PC-3 (cell line): ENCODE measurements at regions not wholly inside any gene's neighbourhood (a gene's known extent, or its start where the extent isn't known, plus 50 kb on each side); places are given as distances from the start of the nearest gene placed in this dataset.

Experiments used
- ATAC-seq: fragments of 200-7000 bp; cut with Tn5 transposase; 2 replicates; pipeline ENCODE4 v1.9.1; 2020; ENCODE audit warnings: mild to moderate bottlenecking, moderate library complexity
- BruUV-seq: library from RNA; stranded (reverse); fragments of 400-500 nt; replicated peaks from 2 replicates; lab custom pipeline; 2021; lab: Mats Ljungman, UMichigan
- CTCF ChIA-PET: fragments of 300-600 bp; sonication (Branson Sonifier 250); formaldehyde crosslinking; loops from one replicate; lab custom pipeline; 2022; ENCODE audit warnings: antibody characterized with exemption; lab: Charles Lee
- POLR2A ChIA-PET: fragments of 300-600 bp; sonication (Branson Sonifier 250); formaldehyde crosslinking; loops from one replicate; lab custom pipeline; 2022; ENCODE audit warnings: antibody characterized with exemption; ENCODE audit not compliant: unreplicated experiment; lab: Charles Lee
- DNase-seq: peaks from one replicate; pipeline ENCODE4 v3.0.0-alpha.2; 2015
- H2AFZ ChIP-seq: fragments of 300-600 bp; sonication (generic); 2 replicates; pipeline ENCODE4 v1.6.0; 2016; ENCODE audit warnings: antibody characterized with exemption, low read length
- H3F3A ChIP-seq: fragments of 300-600 bp; sonication (generic); one replicate; pipeline ENCODE4 v1.6.0; 2017; ENCODE audit warnings: antibody characterized with exemption, low read length, control low read depth, mild to moderate bottlenecking; ENCODE audit not compliant: unreplicated experiment
- H3K27ac ChIP-seq: fragments of 300-600 bp; sonication (generic); 2 replicates; pipeline ENCODE4 v1.5.1; 2016; ENCODE audit warnings: mild to moderate bottlenecking, low read length
- H3K27me3 ChIP-seq: fragments of 300-600 bp; sonication (generic); 2 replicates; pipeline ENCODE4 v1.6.1; 2016; ENCODE audit warnings: low read length, mixed read lengths
- H3K36me3 ChIP-seq: fragments of 300-600 bp; sonication (generic); 2 replicates; pipeline ENCODE4 v1.6.1; 2016; ENCODE audit warnings: low read depth, mixed run types, low read length, mixed read lengths
- H3K4me1 ChIP-seq: fragments of 300-600 bp; sonication (generic); 2 replicates; pipeline ENCODE4 v1.5.1; 2016; ENCODE audit warnings: low read length; ENCODE audit not compliant: insufficient read depth
- H3K4me2 ChIP-seq: fragments of 300-600 bp; sonication (generic); 2 replicates; pipeline ENCODE4 v1.6.0; 2016; ENCODE audit warnings: low read length
- H3K4me3 ChIP-seq: fragments of 300-600 bp; sonication (generic); 2 replicates; pipeline ENCODE4 v1.5.1; 2016; ENCODE audit warnings: mild to moderate bottlenecking, low read length, mixed read lengths
- H3K79me2 ChIP-seq: fragments of 300-600 bp; sonication (generic); 2 replicates; pipeline ENCODE4 v1.6.1; 2017; ENCODE audit warnings: low read length, mixed read lengths
- H3K9ac ChIP-seq: fragments of 300-600 bp; sonication (generic); 2 replicates; pipeline ENCODE4 v1.6.0; 2016; ENCODE audit warnings: mild to moderate bottlenecking, low read length
- H3K9me2 ChIP-seq: fragments of 300-600 bp; sonication (generic); replicated peaks from 2 replicates; pipeline ENCODE4 v1.6.1; 2016; ENCODE audit warnings: mixed run types, low read length, mixed read lengths
- H3K9me3 ChIP-seq: fragments of 300-600 bp; sonication (generic); 2 replicates; pipeline ENCODE4 v1.6.1; 2016; ENCODE audit warnings: low read length, mixed read lengths
- H4K20me1 ChIP-seq: fragments of 300-600 bp; sonication (generic); 2 replicates; pipeline ENCODE4 v1.6.1; 2016; ENCODE audit warnings: low read length, mixed read lengths
- EZH2 ChIP-seq: fragments of 300-600 bp; sonication (generic); IDR thresholded peaks from one replicate; pipeline ENCODE4 v1.6.1; 2017; ENCODE audit warnings: antibody characterized with exemption, mild to moderate bottlenecking, low read length; ENCODE audit not compliant: unreplicated experiment
- EZH2phosphoT487 ChIP-seq: fragments of 300-600 bp; sonication (generic); IDR thresholded peaks from 2 replicates; pipeline ENCODE4 v1.6.1; 2018; ENCODE audit warnings: mild to moderate bottlenecking, antibody characterized with exemption, low read length, borderline replicate concordance
- intact Hi-C: fragments of 100-400 bp; cut with micrococcal nuclease; formaldehyde crosslinking; loops from 2 replicates; pipeline ENCODE4 v1.9.0; 2023
- TF ChIP-seq, protein P1 (sequence below): fragments of 300-600 bp; sonication (generic); conservative IDR thresholded peaks from 2 replicates; pipeline ENCODE4 v1.5.1; 2017; ENCODE audit warnings: antibody characterized with exemption, low read depth, mild to moderate bottlenecking, low read length

DNA sequence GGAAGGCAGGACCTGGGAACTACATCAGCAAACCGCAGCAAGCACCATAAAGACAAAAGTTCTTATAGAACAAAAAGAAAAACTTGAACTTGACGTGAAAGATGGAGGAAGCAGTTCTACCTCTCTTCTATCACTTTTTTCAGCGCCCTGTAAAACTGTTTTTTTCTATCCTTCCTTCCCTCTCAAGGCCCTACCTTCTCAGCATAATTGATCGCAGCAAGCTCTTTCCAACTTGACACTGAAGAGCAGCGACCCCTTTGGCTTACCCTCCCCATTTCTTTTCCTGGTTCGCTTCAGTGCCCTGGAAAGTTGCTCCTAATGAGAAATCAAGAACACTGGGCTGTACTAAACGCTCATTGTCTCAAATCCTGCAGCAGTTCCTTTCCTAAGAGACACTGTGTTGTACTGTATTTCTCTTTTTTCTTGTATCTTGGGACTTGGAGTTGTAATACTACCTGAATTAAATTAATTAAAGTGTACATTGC is 150.6 kb upstream of the SLC4A4 start:
- Histone ChIP-seq H3K9me3 (no peaks in the 10 kb centered on the region), H2AFZ (peak overlapping the region; percentile 80), H3K27me3 (peaks cover 16% of the 10 kb centered on the region), H3K4me3 (peak overlapping the region; percentile 76), H4K20me1 (no peaks in the 10 kb centered on the region), H3K27ac (no peak overlapping the region), H3F3A (no peaks in the 10 kb centered on the region), H3K36me3 (no peaks in the 10 kb centered on the region), H3K4me2 (peak overlapping the region; percentile 93), H3K9me2 (no peaks in the 10 kb centered on the region), H3K4me1 (peaks cover 22% of the 10 kb centered on the region), H3K79me2 (no peaks in the 10 kb centered on the region), H3K9ac (no peak overlapping the region)
- ChIA-PET CTCF (interaction anchor here (0.6 kb wide), 1 partner anchor 536 kb away, joined by 3 read pairs; no protein-coding TSS in a partner anchor), POLR2A (no interaction called here)
- BruUV-seq, result TSS peak; percentile 32
- DNase-seq, result no peak
- TF ChIP-seq EZH2 (no peak), EZH2phosphoT487 (no peak)
- TF ChIP-seq, protein P1, sequence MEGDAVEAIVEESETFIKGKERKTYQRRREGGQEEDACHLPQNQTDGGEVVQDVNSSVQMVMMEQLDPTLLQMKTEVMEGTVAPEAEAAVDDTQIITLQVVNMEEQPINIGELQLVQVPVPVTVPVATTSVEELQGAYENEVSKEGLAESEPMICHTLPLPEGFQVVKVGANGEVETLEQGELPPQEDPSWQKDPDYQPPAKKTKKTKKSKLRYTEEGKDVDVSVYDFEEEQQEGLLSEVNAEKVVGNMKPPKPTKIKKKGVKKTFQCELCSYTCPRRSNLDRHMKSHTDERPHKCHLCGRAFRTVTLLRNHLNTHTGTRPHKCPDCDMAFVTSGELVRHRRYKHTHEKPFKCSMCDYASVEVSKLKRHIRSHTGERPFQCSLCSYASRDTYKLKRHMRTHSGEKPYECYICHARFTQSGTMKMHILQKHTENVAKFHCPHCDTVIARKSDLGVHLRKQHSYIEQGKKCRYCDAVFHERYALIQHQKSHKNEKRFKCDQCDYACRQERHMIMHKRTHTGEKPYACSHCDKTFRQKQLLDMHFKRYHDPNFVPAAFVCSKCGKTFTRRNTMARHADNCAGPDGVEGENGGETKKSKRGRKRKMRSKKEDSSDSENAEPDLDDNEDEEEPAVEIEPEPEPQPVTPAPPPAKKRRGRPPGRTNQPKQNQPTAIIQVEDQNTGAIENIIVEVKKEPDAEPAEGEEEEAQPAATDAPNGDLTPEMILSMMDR, result no peak
- intact Hi-C loops, result loop anchor here (1.0 to 10.0 kb wide), 6 partner anchors 74 to 525 kb away; no protein-coding TSS in a partner anchor
- no peak for ATAC-seq

DNA sequence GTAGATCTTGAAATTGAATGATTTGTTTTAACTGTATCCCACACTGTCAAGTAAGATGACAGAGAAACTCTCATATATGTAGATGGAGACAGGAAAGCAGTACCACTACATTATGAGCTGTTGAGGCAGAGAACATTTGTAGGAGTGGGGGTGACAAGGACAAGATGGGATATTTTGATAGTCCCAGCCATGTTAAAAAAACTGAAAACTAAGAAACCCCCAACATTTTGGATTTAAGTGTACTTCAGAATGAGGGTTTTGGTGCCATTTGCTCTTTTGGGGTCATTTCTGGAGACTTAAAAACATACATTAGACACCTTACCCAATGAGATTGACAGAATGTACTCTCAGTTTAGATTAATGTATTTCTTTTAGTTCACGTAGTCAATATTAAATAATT is 149.9 kb upstream of the SLC4A4 start:
- ChIA-PET POLR2A (no interaction called here), CTCF (interaction anchor here (0.6 to 1.0 kb wide), 2 partner anchors 40 to 537 kb away, joined by 3 to 5 read pairs; no protein-coding TSS in a partner anchor)
- intact Hi-C loops, result loop anchor here (1.0 to 10.0 kb wide), 6 partner anchors 73 to 524 kb away; no protein-coding TSS in a partner anchor
- no peak overlapping the region for H3K9ac ChIP-seq
- no peaks in the 10 kb centered on the region for H4K20me1 ChIP-seq
- H3K27ac ChIP-seq, result no peak overlapping the region
- TF ChIP-seq EZH2, result no peak
- TF ChIP-seq EZH2phosphoT487, result no peak
- TF ChIP-seq, protein P1, result no peak
- no peak overlapping the region for H2AFZ ChIP-seq
- H3K4me2 ChIP-seq, result peak overlapping the region; percentile 93
- BruUV-seq, result no TSS peak
- no peak for DNase-seq
- peaks cover 16% of the 10 kb centered on the region for H3K27me3 ChIP-seq
- peak overlapping the region; percentile 76; the same call in 1 of the 2 replicates for H3K4me3 ChIP-seq
- no peaks in the 10 kb centered on the region for H3K9me3 ChIP-seq
- no peak for ATAC-seq
- no peaks in the 10 kb centered on the region for H3K79me2 ChIP-seq
- no peaks in the 10 kb centered on the region for H3F3A ChIP-seq
- H3K4me1 ChIP-seq, result peaks cover 22% of the 10 kb centered on the region
- no peaks in the 10 kb centered on the region for H3K9me2 ChIP-seq
- no peaks in the 10 kb centered on the region for H3K36me3 ChIP-seq

DNA sequence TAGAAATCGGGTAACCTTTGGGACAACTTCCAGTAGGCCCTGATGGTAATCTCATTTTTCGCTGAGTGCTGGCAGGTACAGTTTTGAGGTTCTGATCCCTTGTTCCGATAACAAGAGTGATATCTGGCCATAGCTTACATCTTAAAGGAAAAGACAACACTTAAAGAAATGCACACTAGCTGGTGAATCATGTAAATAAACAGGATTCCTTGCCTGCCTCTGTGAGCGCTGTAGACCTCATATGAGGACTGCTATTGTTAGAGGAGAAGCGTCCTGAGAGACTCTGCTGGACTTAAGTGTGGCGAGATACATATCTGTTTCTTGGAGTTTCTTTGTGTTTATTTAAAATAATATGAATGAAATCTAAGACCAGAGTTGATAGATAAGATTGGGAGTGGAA is 149.3 kb upstream of the SLC4A4 start:
- Histone ChIP-seq H3F3A (no peaks in the 10 kb centered on the region), H3K36me3 (no peaks in the 10 kb centered on the region), H3K27ac (no peak overlapping the region), H2AFZ (peak overlapping the region; percentile 30; the same call in 1 of the 2 replicates), H3K9me2 (no peaks in the 10 kb centered on the region), H3K4me3 (no peak overlapping the region), H3K4me2 (peak overlapping the region; percentile 93), H3K79me2 (no peaks in the 10 kb centered on the region), H3K9me3 (no peaks in the 10 kb centered on the region), H3K4me1 (peaks cover 22% of the 10 kb centered on the region), H3K9ac (no peak overlapping the region), H3K27me3 (peaks cover 16% of the 10 kb centered on the region), H4K20me1 (no peaks in the 10 kb centered on the region)
- intact Hi-C loops, result loop anchor here (2.0 to 10.0 kb wide), 5 partner anchors 73 to 419 kb away; no protein-coding TSS in a partner anchor
- DNase-seq, result peak; percentile 79
- peak; percentile 43 for ATAC-seq
- BruUV-seq, result no TSS peak
- TF ChIP-seq EZH2phosphoT487, result no peak
- TF ChIP-seq, protein P1, result peak; percentile 49; the same call in 1 of the 2 replicates
- CTCF ChIA-PET, result interaction anchor here (1.0 kb wide), 1 partner anchor 39 kb away, joined by 5 read pairs; no protein-coding TSS in a partner anchor
- POLR2A ChIA-PET, result no interaction called here
